PC-3 (cell line): ENCODE measurements at regions not wholly inside any gene's neighbourhood (a gene's known extent, or its start where the extent isn't known, plus 50 kb on each side); places are given as distances from the start of the nearest gene placed in this dataset.

Source experiments
- ATAC-seq: fragments of 200-7000 bp; cut with Tn5 transposase; 2 replicates; pipeline ENCODE4 v1.9.1; 2020; ENCODE audit warnings: mild to moderate bottlenecking, moderate library complexity
- BruUV-seq: library from RNA; stranded (reverse); fragments of 400-500 nt; replicated peaks from 2 replicates; lab custom pipeline; 2021; lab: Mats Ljungman, UMichigan
- CTCF ChIA-PET: fragments of 300-600 bp; sonication (Branson Sonifier 250); formaldehyde crosslinking; loops from one replicate; lab custom pipeline; 2022; ENCODE audit warnings: antibody characterized with exemption; lab: Charles Lee
- POLR2A ChIA-PET: fragments of 300-600 bp; sonication (Branson Sonifier 250); formaldehyde crosslinking; loops from one replicate; lab custom pipeline; 2022; ENCODE audit warnings: antibody characterized with exemption; ENCODE audit not compliant: unreplicated experiment; lab: Charles Lee
- DNase-seq: peaks from one replicate; pipeline ENCODE4 v3.0.0-alpha.2; 2015
- H2AFZ ChIP-seq: fragments of 300-600 bp; sonication (generic); 2 replicates; pipeline ENCODE4 v1.6.0; 2016; ENCODE audit warnings: antibody characterized with exemption, low read length
- H3F3A ChIP-seq: fragments of 300-600 bp; sonication (generic); one replicate; pipeline ENCODE4 v1.6.0; 2017; ENCODE audit warnings: antibody characterized with exemption, low read length, control low read depth, mild to moderate bottlenecking; ENCODE audit not compliant: unreplicated experiment
- H3K27ac ChIP-seq: fragments of 300-600 bp; sonication (generic); 2 replicates; pipeline ENCODE4 v1.5.1; 2016; ENCODE audit warnings: mild to moderate bottlenecking, low read length
- H3K27me3 ChIP-seq: fragments of 300-600 bp; sonication (generic); 2 replicates; pipeline ENCODE4 v1.6.1; 2016; ENCODE audit warnings: low read length, mixed read lengths
- H3K36me3 ChIP-seq: fragments of 300-600 bp; sonication (generic); 2 replicates; pipeline ENCODE4 v1.6.1; 2016; ENCODE audit warnings: low read depth, mixed run types, low read length, mixed read lengths
- H3K4me1 ChIP-seq: fragments of 300-600 bp; sonication (generic); 2 replicates; pipeline ENCODE4 v1.5.1; 2016; ENCODE audit warnings: low read length; ENCODE audit not compliant: insufficient read depth
- H3K4me2 ChIP-seq: fragments of 300-600 bp; sonication (generic); 2 replicates; pipeline ENCODE4 v1.6.0; 2016; ENCODE audit warnings: low read length
- H3K4me3 ChIP-seq: fragments of 300-600 bp; sonication (generic); 2 replicates; pipeline ENCODE4 v1.5.1; 2016; ENCODE audit warnings: mild to moderate bottlenecking, low read length, mixed read lengths
- H3K79me2 ChIP-seq: fragments of 300-600 bp; sonication (generic); 2 replicates; pipeline ENCODE4 v1.6.1; 2017; ENCODE audit warnings: low read length, mixed read lengths
- H3K9ac ChIP-seq: fragments of 300-600 bp; sonication (generic); 2 replicates; pipeline ENCODE4 v1.6.0; 2016; ENCODE audit warnings: mild to moderate bottlenecking, low read length
- H3K9me2 ChIP-seq: fragments of 300-600 bp; sonication (generic); replicated peaks from 2 replicates; pipeline ENCODE4 v1.6.1; 2016; ENCODE audit warnings: mixed run types, low read length, mixed read lengths
- H3K9me3 ChIP-seq: fragments of 300-600 bp; sonication (generic); 2 replicates; pipeline ENCODE4 v1.6.1; 2016; ENCODE audit warnings: low read length, mixed read lengths
- H4K20me1 ChIP-seq: fragments of 300-600 bp; sonication (generic); 2 replicates; pipeline ENCODE4 v1.6.1; 2016; ENCODE audit warnings: low read length, mixed read lengths
- CTCF ChIP-seq: fragments of 300-600 bp; sonication (generic); conservative IDR thresholded peaks from 2 replicates; pipeline ENCODE4 v1.5.1; 2017; ENCODE audit warnings: antibody characterized with exemption, low read depth, mild to moderate bottlenecking, low read length
- EZH2 ChIP-seq: fragments of 300-600 bp; sonication (generic); IDR thresholded peaks from one replicate; pipeline ENCODE4 v1.6.1; 2017; ENCODE audit warnings: antibody characterized with exemption, mild to moderate bottlenecking, low read length; ENCODE audit not compliant: unreplicated experiment
- EZH2phosphoT487 ChIP-seq: fragments of 300-600 bp; sonication (generic); IDR thresholded peaks from 2 replicates; pipeline ENCODE4 v1.6.1; 2018; ENCODE audit warnings: mild to moderate bottlenecking, antibody characterized with exemption, low read length, borderline replicate concordance
- intact Hi-C: fragments of 100-400 bp; cut with micrococcal nuclease; formaldehyde crosslinking; loops from 2 replicates; pipeline ENCODE4 v1.9.0; 2023

- TF ChIP-seq EZH2 (no peak), EZH2phosphoT487 (no peak), CTCF (no peak)
- ATAC-seq = no peak
- POLR2A ChIA-PET = no interaction called here
- intact Hi-C loops = no loop called here
- no peak overlapping the region for H3K9ac ChIP-seq
- no peaks in the 10 kb centered on the region for H3K4me1 ChIP-seq
- H2AFZ ChIP-seq = no peak overlapping the region
- no TSS peak for BruUV-seq
- H3K4me3 ChIP-seq = no peak overlapping the region
- H3K27me3 ChIP-seq = no peaks in the 10 kb centered on the region
- no peaks in the 10 kb centered on the region for H4K20me1 ChIP-seq
- CTCF ChIA-PET = no interaction called here
- no peaks in the 10 kb centered on the region for H3K9me3 ChIP-seq
- no peaks in the 10 kb centered on the region for H3K36me3 ChIP-seq
- no peak for DNase-seq
- H3F3A ChIP-seq = no peaks in the 10 kb centered on the region
- H3K9me2 ChIP-seq = no peaks in the 10 kb centered on the region
- H3K4me2 ChIP-seq = no peak overlapping the region
- H3K79me2 ChIP-seq = no peaks in the 10 kb centered on the region
- H3K27ac ChIP-seq = no peak overlapping the region
Measured at GRCh38 chr3:144645300-144645699, 673.7 kb downstream of the DIPK2A start.

GRCh38 chr3:144650380-144650779, 678.8 kb downstream of the DIPK2A start:
- TF ChIP-seq EZH2phosphoT487 = no peak
- TF ChIP-seq CTCF = no peak
- TF ChIP-seq EZH2 = no peak
- no peak for DNase-seq
- H2AFZ ChIP-seq = no peak overlapping the region
- H3K9ac ChIP-seq = no peak overlapping the region
- no peak overlapping the region for H3K4me2 ChIP-seq
- H3K27me3 ChIP-seq = no peaks in the 10 kb centered on the region
- intact Hi-C loops = no loop called here
- H3K4me3 ChIP-seq = no peak overlapping the region
- BruUV-seq = no TSS peak
- ChIA-PET CTCF (no interaction called here), POLR2A (no interaction called here)
- no peaks in the 10 kb centered on the region for H3K36me3 ChIP-seq
- H3K9me2 ChIP-seq = no peaks in the 10 kb centered on the region
- ATAC-seq = no peak
- H3K27ac ChIP-seq = no peak overlapping the region
- no peaks in the 10 kb centered on the region for H3F3A ChIP-seq
- no peaks in the 10 kb centered on the region for H4K20me1 ChIP-seq
- H3K79me2 ChIP-seq = no peaks in the 10 kb centered on the region
- H3K4me1 ChIP-seq = no peaks in the 10 kb centered on the region
- no peaks in the 10 kb centered on the region for H3K9me3 ChIP-seq

- H3K27me3 ChIP-seq = no peaks in the 10 kb centered on the region
- intact Hi-C loops = no loop called here
- no TSS peak for BruUV-seq
- no peaks in the 10 kb centered on the region for H3F3A ChIP-seq
- H3K79me2 ChIP-seq = no peaks in the 10 kb centered on the region
- H3K4me1 ChIP-seq = no peaks in the 10 kb centered on the region
- no peak for TF ChIP-seq EZH2phosphoT487
- no peak overlapping the region for H3K4me3 ChIP-seq
- DNase-seq (no peak), ATAC-seq (no peak)
- H3K9ac ChIP-seq = no peak overlapping the region
- no peaks in the 10 kb centered on the region for H4K20me1 ChIP-seq
- no peak overlapping the region for H3K27ac ChIP-seq
- ChIA-PET CTCF (no interaction called here), POLR2A (interaction anchor here (0.6 kb wide), 1 partner anchor 239 kb away, joined by 3 read pairs; no protein-coding TSS in a partner anchor)
- no peaks in the 10 kb centered on the region for H3K9me3 ChIP-seq
- no peak overlapping the region for H2AFZ ChIP-seq
- no peaks in the 10 kb centered on the region for H3K36me3 ChIP-seq
- H3K4me2 ChIP-seq = no peak overlapping the region
- no peaks in the 10 kb centered on the region for H3K9me2 ChIP-seq
Measured at GRCh38 chr3:144652573-144652972, 681.0 kb downstream of the DIPK2A start.
